ENCODE measurements at regions not wholly inside any gene's neighbourhood (a gene's known extent, or its start where the extent isn't known, plus 50 kb on each side); places are given as distances from the start of the nearest gene placed in this dataset.

GRCh38 chr2:182542501-182543258, 115.8 kb upstream of the PDE1A start:
- TF ChIP-seq EGR1 (IDR thresholded peaks at IDR 0.05; ENCODE audit: low read depth in 2 of 2) (no peak), MAX (IDR thresholded peaks at IDR 0.05) (no peak), CTCF (IDR thresholded peaks at IDR 0.05; ENCODE audit: low read depth, low read length, missing input control) (no peak), RXRA (IDR thresholded peaks at IDR 0.05) (no peak), ATF3 (IDR thresholded peaks at IDR 0.05) (no peak), TAF1 (conservative IDR thresholded peaks at IDR 0.05) (no peak), ZBTB33 (IDR thresholded peaks at IDR 0.05) (no peak), REST (IDR thresholded peaks at IDR 0.05) (no peak), HNF4A (conservative IDR thresholded peaks at IDR 0.05) (no peak)
